NCI-H1694 treated with DMSO at 0.1 percent for 48 hours (cell line): ENCODE measurements at regions not wholly inside any gene's neighbourhood (a gene's known extent, or its start where the extent isn't known, plus 50 kb on each side); places are given as distances from the start of the nearest gene placed in this dataset.
"Not testable (repeated sequence)": the region's sequence is repeated elsewhere in the genome, so short reads cannot be mapped to it uniquely, and the experiment has no call there.

Experiments
- DNase-seq: peaks from one replicate; lab custom pipeline; 2025; lab: John Stamatoyannopoulos, UW

DNA sequence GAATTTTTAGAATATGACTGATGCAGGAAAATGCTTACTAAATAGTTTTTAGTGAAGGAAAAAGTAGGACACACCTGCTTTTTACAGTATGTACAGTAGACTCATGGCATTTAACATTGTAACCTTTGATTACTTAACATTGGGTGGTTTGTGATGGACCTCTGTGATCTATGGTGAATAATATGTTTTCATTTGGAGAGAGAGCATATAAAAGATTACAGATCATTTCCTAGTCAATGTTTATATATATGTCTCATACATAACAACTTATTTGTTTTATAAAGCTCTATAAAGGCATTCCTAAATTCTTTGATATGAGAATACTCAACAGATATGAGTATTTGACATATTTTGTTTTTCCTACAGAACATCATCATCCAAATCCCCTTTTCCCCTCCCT is 129.3 kb upstream of the PDE7B start:
- no peak for DNase-seq

DNA sequence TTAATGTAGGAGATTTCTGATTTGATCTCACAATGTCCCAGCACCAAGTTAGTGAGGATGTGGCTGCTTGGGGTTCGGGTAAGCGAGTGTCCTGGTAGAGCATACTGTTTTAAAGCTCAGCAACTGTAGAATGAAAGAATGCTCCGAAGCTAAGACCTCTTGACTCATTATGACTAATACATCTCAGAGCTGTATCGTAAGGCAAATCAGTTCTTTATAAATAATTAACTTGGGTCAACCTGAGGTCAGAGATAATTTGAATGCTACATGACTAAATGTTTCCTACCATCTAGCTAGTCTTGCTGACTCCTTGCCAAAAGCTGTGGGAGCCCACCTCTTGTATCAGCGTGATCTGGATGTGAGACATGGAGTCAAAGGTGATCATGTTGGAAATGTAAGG is 128.8 kb upstream of the PDE7B start:
- DNase-seq, result no peak

DNA sequence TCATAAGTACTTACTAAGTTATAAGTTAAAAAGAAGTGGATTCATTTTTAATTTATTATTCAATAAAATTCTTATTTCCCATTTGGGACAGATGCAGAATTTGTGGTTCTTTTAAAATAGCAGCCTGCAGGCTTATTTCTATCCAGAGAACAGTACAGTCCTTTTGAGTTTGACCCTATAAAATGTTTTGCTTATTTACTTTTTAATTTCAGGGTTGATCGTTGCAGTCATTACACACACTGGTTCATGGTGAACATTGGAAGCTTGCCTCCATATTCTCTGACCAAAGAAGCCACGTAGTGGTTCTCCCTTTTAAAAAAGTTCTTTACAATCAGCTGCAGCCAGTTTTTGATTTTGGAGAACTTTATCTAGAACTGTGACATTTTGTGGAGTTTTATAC is 122.9 kb upstream of the PDE7B start:
- no peak for DNase-seq

GRCh38 chr6:135731116-135731515 is 120.4 kb upstream of the PDE7B start:
- DNase-seq, result no peak

GRCh38 chr6:135736351-135736750 is 115.2 kb upstream of the PDE7B start:
- not testable (repeated sequence) for DNase-seq

DNA sequence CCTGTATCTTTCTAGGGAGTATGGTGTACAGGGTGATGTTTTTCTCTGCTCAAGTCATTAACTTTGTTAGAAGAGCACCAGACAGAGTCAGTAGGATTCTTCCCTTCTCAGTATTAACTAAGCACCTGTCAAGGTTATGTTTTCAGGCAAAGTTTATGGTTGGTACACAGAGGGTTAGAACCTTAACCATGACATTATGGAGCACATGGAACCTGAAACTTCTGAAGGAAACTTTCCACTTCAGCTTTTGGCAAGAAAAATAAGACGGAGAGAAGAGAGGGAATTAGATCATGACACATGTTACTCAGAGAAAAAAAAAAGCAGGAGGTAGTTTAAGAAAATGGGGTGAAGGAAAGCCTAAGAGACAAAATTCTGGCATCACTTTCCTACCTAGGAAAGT is 112.9 kb upstream of the PDE7B start:
- no peak for DNase-seq

GRCh38 chr6:135739288-135739687 is 112.2 kb upstream of the PDE7B start:
- DNase-seq, result no peak

GRCh38 chr6:135740580-135740979 is 110.9 kb upstream of the PDE7B start:
- no peak for DNase-seq

DNA sequence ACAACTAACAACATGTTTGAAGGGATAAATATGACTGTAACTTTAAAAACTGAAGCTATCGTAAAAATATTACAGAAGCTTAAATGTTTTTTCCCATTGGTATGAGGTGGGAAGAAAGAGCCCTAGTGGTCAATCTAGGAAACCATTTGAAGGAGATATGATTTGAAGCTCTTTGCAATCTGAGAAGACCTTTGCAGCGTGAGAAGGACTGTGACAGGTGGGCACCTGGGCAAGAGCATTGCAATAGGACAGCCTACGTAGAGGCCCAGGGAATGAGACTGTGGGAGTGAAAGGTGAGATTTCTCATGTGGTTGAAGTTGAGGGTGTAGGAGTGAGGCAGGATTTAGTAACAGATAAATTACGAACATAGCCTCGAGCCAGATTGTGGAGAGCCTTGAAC is 108.0 kb upstream of the PDE7B start:
- DNase-seq, result no peak

DNA sequence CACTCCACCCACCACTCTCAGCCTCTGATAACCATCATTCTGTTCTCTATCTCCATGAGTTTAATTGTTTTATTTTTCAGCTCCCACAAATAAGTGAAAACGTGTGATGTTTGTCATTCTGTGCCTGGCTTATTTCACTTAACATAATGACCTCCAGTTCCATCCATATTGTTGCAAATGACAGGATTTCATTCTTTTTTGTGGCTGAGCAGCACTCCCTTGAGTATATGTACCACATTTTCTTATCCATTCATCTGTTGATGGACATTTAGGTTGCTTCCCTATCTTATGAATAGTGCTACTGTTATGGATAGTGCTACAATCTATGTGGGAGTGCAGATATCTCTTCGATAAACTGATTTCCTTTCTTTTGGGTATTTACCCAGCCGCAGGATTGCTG is 103.3 kb upstream of the PDE7B start:
- no peak for DNase-seq

DNA sequence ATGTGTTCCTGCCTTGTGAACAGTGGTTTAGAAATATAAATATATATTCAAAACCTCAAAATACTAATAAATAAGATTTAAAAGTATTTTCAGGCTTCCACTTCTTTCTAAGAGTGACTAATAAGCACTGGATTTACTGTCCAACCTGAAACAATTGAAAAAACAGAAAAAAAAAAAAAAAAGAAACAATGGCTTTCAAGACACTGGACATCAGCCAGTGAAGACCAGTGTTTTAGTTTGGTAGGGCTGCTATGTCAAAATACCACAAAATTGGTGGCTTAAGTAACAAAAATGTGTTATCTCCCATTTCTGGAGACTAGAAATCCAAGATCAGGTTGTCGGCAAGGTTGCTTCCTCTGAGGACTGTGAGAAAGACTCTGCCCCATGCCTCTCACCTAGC is 101.4 kb upstream of the PDE7B start:
- DNase-seq, result no peak

DNA sequence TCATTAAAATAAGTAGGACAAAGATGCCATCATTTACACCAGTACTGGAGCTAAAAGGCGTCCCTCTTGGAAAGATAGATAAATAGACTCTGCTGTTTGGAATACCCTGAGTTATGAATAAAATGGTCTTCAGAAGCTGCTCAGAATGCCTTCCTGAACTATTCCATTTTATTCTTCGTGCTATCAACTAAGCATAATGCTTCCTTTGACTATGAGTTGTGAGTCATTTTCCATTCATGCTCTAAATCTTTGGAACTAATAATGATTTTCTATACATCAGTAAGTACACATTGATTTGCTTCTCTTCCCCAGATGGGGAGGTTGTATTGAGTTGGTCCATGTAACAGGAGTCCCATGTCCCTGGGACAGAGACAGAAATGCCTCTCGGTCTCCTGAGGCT is 98.3 kb upstream of the PDE7B start:
- no peak for DNase-seq

- DNase-seq, result no peak
Observed at GRCh38 chr6:135759831-135760230, 91.7 kb upstream of the PDE7B start.

DNA sequence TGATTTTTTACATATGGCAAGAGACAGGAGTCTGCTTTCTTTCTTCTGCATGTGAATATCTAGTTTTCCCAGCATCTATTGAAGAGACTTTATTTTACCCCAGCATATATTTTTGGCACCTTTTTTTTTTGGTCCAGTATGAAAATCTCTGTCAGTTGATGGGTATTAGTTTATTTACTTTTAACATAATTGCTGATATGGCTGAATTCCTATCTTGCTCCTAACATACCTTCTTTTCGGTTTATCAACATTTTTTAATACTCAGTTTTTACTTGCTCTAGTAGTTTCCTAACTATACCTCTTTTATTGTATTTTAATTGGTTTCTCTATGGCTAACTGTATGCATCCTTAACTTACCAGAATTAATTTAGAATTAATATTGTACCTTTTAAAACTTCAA is 77.5 kb upstream of the PDE7B start:
- DNase-seq, result no peak

GRCh38 chr6:135779213-135779612 is 72.3 kb upstream of the PDE7B start:
- no peak for DNase-seq

DNA sequence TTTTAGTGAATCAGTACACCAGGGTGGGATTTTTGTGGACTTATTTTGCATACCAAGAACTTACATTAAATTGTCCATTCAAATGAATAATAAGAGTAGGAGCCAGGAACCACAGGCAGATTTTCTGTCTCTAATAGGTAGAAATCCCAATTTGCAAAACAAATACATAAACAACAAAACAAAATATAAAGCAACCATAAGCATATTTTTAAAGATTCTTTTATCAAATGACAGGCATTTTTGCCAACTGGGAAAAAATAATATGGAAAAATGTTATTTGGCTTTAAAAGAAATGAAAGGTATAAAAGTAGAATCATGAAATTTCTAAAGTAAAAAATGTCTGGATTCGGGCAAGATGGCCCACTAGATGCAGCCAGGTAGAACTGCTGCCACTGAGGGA is 71.2 kb upstream of the PDE7B start:
- no peak for DNase-seq

DNA sequence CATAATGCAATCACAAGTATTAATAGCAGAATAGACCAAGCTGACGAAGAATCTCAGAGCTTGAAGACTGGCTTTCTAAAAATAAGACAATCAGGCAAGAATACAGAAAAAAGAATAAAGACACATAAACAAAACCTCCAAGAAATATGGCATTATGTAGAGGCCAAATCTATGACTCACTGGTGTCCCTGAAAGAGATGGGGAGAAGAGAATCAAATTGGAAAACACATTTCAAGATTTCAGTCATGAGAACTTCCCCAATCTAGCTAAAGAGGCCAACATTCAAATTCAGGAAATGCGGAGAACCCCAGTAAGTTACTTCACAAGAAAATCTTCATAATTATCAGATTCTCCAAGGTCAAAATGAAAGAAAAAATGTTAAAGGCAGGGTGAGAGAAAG is 69.0 kb upstream of the PDE7B start:
- DNase-seq, result no peak

DNA sequence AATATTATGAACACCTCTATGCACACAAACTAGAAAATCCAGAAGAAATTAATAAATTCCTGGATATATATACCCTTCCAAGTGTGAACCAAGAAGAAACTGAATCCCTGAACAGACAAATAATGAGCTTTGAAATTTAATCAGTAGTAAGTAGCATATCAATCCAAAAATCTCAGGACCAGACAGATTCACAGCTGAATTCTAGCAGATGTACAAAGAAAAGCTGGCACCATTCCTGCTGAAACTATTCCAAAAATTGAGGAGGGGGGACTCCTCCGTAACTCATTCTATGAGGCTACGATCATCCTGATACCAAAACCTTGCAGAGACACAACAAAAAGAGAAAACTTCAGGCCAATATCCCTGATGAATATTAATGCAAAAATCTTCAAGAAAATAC is 67.0 kb upstream of the PDE7B start:
- no peak for DNase-seq

GRCh38 chr6:135789375-135790050 is 62.0 kb upstream of the PDE7B start:
- no peak for DNase-seq

- DNase-seq, result no peak
Observed at GRCh38 chr6:135791441-135791840, 60.1 kb upstream of the PDE7B start.

DNA sequence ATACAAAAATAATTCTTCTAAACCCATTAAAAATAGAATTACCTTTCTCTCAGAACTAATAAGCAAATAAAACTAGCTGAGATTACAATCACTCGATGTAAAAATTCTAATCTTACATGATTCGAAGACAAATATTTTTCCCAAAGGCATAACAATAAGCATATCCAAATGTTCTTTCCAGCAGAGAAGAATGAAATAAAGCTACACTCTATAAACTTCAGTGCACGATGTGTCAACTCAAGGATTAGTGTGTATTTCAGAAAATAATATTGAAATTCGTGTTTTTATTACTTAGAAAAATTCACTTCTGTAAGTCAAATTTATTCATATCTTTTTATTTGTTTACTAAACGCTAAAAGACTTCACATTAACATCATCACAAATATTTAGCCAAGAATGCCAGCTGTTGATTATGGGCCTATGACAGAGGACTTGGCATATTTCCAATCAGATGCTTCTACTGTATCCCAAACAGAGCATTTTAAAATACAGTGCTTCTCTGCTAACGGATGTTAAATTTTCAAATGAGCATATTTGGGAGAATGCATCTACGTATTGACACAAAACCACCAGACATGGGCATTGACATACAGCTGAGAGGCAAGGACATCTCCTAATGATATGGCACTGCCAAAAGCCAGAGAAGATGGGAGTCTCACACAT is 54.7 kb upstream of the PDE7B start:
- peak; percentile 76 for DNase-seq

GRCh38 chr6:135797361-135797760 is 54.1 kb upstream of the PDE7B start:
- no peak for DNase-seq

- DNase-seq, result no peak
Observed at GRCh38 chr6:135798751-135799515, 52.6 kb upstream of the PDE7B start.
